ENCODE measurements at regions not wholly inside any gene's neighbourhood (a gene's known extent, or its start where the extent isn't known, plus 50 kb on each side); places are given as distances from the start of the nearest gene placed in this dataset.

DNA sequence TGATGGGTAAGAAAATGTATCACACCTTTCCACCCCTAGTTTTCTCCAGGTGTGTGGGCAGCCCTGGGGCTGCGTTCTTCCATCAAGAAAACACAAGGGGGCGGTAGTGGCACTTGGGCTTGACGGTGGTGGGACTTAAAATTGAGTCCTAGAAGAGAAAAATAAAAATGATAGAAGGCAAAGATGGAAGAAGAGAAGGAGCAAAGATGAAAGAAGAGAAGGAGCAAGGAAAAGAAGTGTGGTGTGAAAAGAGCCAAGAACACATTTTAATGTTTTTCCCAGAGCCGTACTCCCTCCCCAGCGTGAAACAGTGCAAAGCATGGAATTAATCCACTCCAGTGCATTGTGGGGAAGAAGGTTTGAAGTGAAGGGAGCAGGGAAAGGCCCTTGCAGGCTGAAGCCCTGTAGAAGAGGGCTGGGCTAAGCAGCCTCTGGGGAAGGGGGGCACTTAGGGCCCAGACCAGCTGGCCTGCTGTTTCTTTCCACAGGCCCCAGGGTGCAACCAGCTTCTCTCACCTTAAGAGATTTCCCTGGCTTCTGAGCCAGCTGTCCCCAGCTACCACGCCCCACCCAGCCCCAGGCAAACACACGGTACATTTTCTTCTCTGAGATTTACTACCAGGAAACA lies 256.8 kb downstream of the RNF152 start:
- no peak for TF ChIP-seq POLR2A (IDR thresholded peaks at IDR 0.05; ENCODE audit: low read depth, low read length)
- TF ChIP-seq, protein P1, sequence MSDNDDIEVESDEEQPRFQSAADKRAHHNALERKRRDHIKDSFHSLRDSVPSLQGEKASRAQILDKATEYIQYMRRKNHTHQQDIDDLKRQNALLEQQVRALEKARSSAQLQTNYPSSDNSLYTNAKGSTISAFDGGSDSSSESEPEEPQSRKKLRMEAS (IDR thresholded peaks at IDR 0.05; ENCODE audit: insufficient read depth, insufficient read length) = no peak
- TF ChIP-seq FOS (IDR thresholded peaks at IDR 0.05; ENCODE audit: borderline replicate concordance, insufficient read depth, low read length) = no peak
- TF ChIP-seq, protein P2, sequence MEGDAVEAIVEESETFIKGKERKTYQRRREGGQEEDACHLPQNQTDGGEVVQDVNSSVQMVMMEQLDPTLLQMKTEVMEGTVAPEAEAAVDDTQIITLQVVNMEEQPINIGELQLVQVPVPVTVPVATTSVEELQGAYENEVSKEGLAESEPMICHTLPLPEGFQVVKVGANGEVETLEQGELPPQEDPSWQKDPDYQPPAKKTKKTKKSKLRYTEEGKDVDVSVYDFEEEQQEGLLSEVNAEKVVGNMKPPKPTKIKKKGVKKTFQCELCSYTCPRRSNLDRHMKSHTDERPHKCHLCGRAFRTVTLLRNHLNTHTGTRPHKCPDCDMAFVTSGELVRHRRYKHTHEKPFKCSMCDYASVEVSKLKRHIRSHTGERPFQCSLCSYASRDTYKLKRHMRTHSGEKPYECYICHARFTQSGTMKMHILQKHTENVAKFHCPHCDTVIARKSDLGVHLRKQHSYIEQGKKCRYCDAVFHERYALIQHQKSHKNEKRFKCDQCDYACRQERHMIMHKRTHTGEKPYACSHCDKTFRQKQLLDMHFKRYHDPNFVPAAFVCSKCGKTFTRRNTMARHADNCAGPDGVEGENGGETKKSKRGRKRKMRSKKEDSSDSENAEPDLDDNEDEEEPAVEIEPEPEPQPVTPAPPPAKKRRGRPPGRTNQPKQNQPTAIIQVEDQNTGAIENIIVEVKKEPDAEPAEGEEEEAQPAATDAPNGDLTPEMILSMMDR (IDR thresholded peaks at IDR 0.05; ENCODE audit: extremely low read depth in 1 of 2, insufficient read depth in 1 of 2, low read depth in 1 of 2, low read length in 2 of 2) = peak; percentile 82 to 88
- TF ChIP-seq JUN (IDR thresholded peaks at IDR 0.05; ENCODE audit: borderline replicate concordance, insufficient read depth, insufficient read length, low read depth) = no peak
- TF ChIP-seq EZH2 (IDR thresholded peaks at IDR 0.05; ENCODE audit: borderline replicate concordance, low read depth, low read length, severe bottlenecking) = no peak
- TF ChIP-seq POLR2AphosphoS5 (IDR thresholded peaks at IDR 0.05; ENCODE audit: insufficient read depth, low read depth, low read length) = no peak

All from endothelial cell of umbilical vein (primary cell).